ENCODE measurements at regions not wholly inside any gene's neighbourhood (a gene's known extent, or its start where the extent isn't known, plus 50 kb on each side); places are given as distances from the start of the nearest gene placed in this dataset.

DNA sequence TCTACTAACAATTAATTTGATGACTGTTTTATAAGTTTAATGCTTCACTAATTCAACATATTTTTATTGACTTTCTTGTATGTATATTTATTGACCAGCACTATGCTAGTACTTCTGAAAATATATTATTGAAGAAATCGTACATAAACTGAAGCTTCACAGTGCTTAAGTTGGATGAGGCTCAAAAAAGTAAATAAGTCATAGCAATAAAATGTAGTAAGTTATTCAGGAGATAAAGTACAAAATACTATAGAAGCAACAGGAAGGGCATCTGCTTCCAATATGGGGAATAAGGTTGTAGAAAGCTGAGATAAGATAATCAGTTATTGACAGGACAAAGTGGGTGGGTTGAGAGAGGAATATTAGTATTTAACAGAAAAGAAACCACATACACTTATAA is 944.9 kb upstream of the MIR17HG start:
- no peak for DNase-seq (ENCODE audit: low spot score)

- no peak for DNase-seq (ENCODE audit: low spot score)
These were observed 944.0 kb upstream of the MIR17HG start for GRCh38 chr13:90403330-90404082.

DNA sequence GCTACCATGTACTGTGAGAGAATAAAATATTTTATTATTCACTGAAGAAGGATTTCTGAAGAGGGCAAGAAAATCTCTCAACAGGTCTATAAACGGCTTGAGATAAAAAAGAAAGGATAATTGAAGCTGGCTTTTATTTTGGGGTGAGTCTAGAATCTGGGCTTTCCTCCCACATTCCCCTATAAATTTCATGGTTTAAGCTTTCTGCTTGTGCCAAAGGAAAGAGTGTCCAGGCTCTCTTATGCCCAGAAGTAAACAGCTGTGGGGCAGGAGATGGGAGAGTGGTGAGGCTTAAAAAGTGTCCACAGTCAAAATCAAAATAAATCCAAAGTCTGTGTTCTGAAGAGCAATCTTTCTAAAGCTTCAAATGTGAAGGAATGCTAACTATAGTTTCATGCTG is 942.2 kb upstream of the MIR17HG start:
- no peak for DNase-seq (ENCODE audit: low spot score)

DNA sequence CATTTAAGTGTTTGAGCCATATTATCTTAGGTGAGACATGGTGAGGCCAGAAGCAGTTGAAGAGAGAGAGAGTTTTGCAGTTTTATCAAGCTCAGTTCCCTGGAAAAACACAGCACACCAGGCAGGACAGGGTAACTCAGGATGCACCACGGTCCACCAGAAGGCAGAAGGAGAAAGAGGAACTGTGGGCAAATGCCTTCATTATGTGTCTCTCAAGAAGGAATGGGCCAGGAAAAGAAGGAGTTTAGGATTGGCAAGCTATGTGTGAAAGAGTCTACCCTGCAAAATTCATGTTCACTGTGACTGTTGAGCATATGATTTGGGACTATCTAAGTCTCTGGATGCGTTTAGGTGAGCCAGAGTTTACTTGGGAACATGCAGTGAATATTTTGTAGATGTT is 934.5 kb upstream of the MIR17HG start:
- no peak for DNase-seq (ENCODE audit: low spot score)

DNA sequence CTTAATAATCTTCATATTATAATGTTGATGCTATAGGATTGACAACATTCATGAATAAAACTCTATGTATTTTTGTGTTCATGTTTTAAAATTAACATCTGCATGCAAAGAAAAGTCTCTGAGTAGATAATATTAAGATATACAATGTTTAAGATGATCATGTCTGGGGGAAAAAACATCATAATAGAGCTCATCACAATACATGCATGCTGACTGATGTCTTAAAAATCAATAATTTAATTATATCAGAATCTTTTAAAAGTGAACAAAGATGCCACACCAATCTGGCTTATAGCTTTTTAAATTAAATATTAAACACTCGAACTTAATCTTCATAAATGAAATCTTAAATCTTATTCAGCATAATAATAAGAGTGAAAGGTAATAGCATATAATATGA is 933.9 kb upstream of the MIR17HG start:
- DNase-seq (ENCODE audit: low spot score) = no peak

GRCh38 chr13:90414691-90415596 is 932.5 kb upstream of the MIR17HG start:
- DNase-seq (ENCODE audit: low spot score) = no peak

- DNase-seq (ENCODE audit: low spot score) = no peak
These were observed 931.6 kb upstream of the MIR17HG start for GRCh38 chr13:90415902-90416301.

GRCh38 chr13:90416519-90416918 is 931.0 kb upstream of the MIR17HG start:
- no peak for DNase-seq (ENCODE audit: low spot score)

- DNase-seq (ENCODE audit: low spot score) = no peak
These were observed 930.5 kb upstream of the MIR17HG start for GRCh38 chr13:90416938-90417337.

- no peak for DNase-seq (ENCODE audit: low spot score)
These were observed 926.8 kb upstream of the MIR17HG start for GRCh38 chr13:90420683-90421082.

DNA sequence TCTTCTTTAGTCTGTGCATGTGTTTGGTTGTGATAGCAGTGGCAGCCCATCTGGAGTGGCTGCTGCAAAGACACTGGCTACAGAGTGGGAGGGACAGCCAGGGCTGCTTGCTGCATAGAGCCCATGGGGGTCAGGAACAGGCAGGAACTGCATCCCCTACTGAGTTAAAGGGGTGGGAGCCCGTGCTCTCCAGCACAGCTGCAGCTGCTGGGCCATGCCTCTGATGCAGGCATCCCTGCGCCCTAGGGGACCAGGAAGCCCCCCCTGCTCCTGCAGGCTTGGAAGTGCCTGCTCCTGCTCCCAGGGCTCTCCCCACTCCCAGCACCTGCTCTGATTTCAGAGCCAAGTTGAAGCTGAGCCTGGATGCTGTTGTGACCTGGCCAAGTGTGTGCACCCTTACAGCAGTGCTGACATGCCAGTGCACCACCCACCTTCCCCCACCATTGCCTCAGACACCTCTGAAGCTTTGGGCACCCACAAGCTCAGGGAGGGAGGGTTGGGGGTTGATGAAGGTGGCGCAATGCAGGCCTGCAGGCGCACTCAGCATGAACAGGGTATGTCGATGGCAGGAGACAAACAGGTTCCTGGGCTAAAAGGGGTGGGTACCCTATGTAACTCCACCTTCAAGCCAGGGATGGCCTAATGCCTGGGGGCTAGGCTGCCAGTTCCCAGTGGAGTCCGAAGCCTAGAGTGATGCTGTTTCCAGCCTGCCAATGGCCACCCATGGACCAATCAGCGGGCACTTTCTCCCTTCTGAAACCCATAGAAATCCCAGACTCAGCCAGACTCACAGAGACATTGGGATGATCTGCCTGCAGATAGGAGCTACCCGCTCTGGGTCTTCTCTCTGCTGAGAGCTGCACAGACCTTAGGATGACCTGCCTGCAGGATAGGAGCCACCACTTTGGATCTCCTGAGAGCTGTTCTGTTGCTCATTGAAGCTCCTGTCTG is 919.9 kb upstream of the MIR17HG start:
- no peak for DNase-seq (ENCODE audit: low spot score)

GRCh38 chr13:90428522-90429210 is 918.8 kb upstream of the MIR17HG start:
- no peak for DNase-seq (ENCODE audit: low spot score)

- DNase-seq (ENCODE audit: low spot score) = no peak
These were observed 917.4 kb upstream of the MIR17HG start for GRCh38 chr13:90430127-90430526.

DNA sequence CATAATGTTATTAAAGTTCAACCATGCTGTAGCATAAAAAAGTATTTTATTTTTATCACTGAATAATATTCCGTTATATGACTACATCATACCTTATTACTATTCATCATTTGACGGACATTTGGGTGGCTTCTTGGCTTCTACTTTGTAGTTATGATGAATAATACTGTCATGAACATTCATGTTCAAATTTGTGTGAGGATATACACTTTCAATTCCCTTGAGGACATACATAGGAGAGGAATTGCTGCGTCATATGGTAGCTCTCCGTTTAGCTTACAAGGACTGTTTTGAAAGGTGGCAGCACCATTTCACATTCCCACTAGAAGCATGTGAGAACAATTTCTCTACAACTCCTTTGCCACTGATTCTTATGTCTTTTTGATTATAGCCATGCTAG is 910.8 kb upstream of the MIR17HG start:
- no peak for DNase-seq (ENCODE audit: low spot score)

DNA sequence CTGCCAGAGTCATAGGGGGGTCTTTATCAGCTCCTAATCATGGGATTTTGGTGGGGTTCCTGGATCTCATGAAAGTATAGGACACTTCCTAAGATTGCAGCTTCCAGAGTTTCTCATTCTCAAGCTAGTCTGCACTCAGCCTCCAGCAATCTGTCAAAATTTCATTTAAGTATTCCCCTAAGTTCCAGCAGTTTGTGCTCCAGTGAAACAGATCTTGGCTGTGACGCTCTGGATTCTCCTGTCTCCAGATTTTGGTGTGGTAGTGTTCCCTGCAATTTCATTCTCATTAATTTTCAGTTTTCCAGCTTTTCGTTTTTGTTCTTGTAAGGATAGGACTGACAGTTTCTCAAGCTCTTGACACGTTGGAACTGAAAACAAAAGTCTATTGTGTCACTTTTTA is 908.9 kb upstream of the MIR17HG start:
- DNase-seq (ENCODE audit: low spot score) = no peak

GRCh38 chr13:90443268-90443667 is 904.2 kb upstream of the MIR17HG start:
- DNase-seq (ENCODE audit: low spot score) = no peak

GRCh38 chr13:90444232-90444631 is 903.3 kb upstream of the MIR17HG start:
- DNase-seq (ENCODE audit: low spot score) = no peak

DNA sequence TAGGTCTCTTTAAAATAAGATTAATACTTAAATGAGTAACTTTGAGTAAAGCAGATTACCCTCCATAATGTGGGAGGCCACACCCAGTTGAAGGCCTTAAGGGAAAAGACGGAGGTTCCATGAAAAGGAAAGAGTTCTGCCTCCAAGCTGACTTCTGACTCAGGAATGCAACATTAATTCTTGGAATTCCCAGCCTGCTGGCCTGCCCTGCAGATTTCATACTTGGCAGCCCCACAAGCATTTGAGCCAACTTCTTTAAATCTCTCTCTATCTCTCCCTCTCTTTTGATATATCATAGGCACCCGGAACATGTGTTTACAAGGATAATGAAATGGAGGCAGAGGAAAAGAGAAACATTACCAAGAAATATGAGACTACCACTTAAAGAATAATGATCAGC is 902.3 kb upstream of the MIR17HG start:
- DNase-seq (ENCODE audit: low spot score) = no peak

GRCh38 chr13:90447034-90447733 is 900.3 kb upstream of the MIR17HG start:
- no peak for DNase-seq (ENCODE audit: low spot score)

DNA sequence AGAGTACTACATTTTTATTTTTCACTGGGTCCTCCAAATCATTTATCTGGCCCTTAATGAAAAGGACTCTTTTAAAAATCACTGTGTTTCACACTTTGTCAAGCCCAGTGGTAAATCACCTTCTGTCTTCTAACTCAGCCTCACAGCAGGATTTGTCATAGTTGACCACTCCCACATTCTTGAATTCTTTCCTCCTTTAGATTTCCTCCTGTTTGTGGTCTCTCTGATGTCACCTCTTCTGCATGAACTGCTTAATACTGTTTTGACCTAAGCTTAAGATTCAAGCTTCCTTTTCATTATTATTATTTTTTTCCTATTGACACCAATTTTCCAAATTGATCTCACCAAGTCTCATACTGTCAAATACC is 899.8 kb upstream of the MIR17HG start:
- no peak for DNase-seq (ENCODE audit: low spot score)

- DNase-seq (ENCODE audit: low spot score) = no peak
These were observed 898.9 kb upstream of the MIR17HG start for GRCh38 chr13:90448466-90449037.

All from activated CD4-positive, alpha-beta T cell treated with anti-CD3 and anti-CD28 coated beads, Interleukin-2, Interleukin-4, amounts not matched to agents 100 ng/mL and 50 ng/mL, durations not matched to agents 16 hours and 8 hours (primary cell).